SHP77 (cell line): ENCODE measurements at regions not wholly inside any gene's neighbourhood (a gene's known extent, or its start where the extent isn't known, plus 50 kb on each side); places are given as distances from the start of the nearest gene placed in this dataset.

Experiments used
- DNase-seq, 2 experiments: peaks; one replicate each; lab custom pipeline; 2025; lab: John Stamatoyannopoulos, UW

GRCh38 chr6:87807475-87807874 is 105.4 kb upstream of the AKIRIN2 start:
- DNase-seq: no peak

GRCh38 chr6:87806635-87807034 is 104.6 kb upstream of the AKIRIN2 start:
- peak; percentile 44 to 68 for DNase-seq

- DNase-seq: no peak
These were observed 104.1 kb upstream of the AKIRIN2 start for GRCh38 chr6:87806099-87806498.

- DNase-seq: no peak
These were observed 101.8 kb upstream of the AKIRIN2 start for GRCh38 chr6:87803791-87804190.

- no peak for DNase-seq
These were observed 97.6 kb upstream of the AKIRIN2 start for GRCh38 chr6:87799651-87800050.

- no peak for DNase-seq
These were observed 96.6 kb upstream of the AKIRIN2 start for GRCh38 chr6:87798393-87799278.

GRCh38 chr6:87794922-87795885 is 93.2 kb upstream of the AKIRIN2 start:
- DNase-seq: no peak

- DNase-seq: no peak
These were observed 91.3 kb upstream of the AKIRIN2 start for GRCh38 chr6:87793315-87793714.

GRCh38 chr6:87791982-87792381 is 89.9 kb upstream of the AKIRIN2 start:
- no peak for DNase-seq

- DNase-seq: no peak
These were observed 89.5 kb upstream of the AKIRIN2 start for GRCh38 chr6:87791485-87791884.

- DNase-seq: no peak
These were observed 89.0 kb upstream of the AKIRIN2 start for GRCh38 chr6:87791029-87791428.

- no peak for DNase-seq
These were observed 87.9 kb upstream of the AKIRIN2 start for GRCh38 chr6:87789900-87790290.

- no peak for DNase-seq
These were observed 87.3 kb upstream of the AKIRIN2 start for GRCh38 chr6:87789198-87789899.

GRCh38 chr6:87788141-87788540 is 86.1 kb upstream of the AKIRIN2 start:
- no peak for DNase-seq

- DNase-seq: no peak
These were observed 83.3 kb upstream of the AKIRIN2 start for GRCh38 chr6:87785229-87785862.

GRCh38 chr6:87784690-87785089 is 82.7 kb upstream of the AKIRIN2 start:
- DNase-seq: no peak

GRCh38 chr6:87784051-87784450 is 82.0 kb upstream of the AKIRIN2 start:
- no peak for DNase-seq

- DNase-seq: no peak
These were observed 77.5 kb upstream of the AKIRIN2 start for GRCh38 chr6:87779542-87779941.

- no peak for DNase-seq
These were observed 70.8 kb upstream of the AKIRIN2 start for GRCh38 chr6:87772597-87773530.

GRCh38 chr6:87767478-87767877 is 65.4 kb upstream of the AKIRIN2 start:
- no peak for DNase-seq

GRCh38 chr6:87766211-87766610 is 64.2 kb upstream of the AKIRIN2 start:
- DNase-seq: no peak
